ENCODE measurements at regions not wholly inside any gene's neighbourhood (a gene's known extent, or its start where the extent isn't known, plus 50 kb on each side); places are given as distances from the start of the nearest gene placed in this dataset.

- TF ChIP-seq CTCF (IDR thresholded peaks at IDR 0.05), result peak in 3 of 5 experiments; percentile 15 to 36 (median 15)
- no peak for TF ChIP-seq EP300 (IDR thresholded peaks at IDR 0.05; ENCODE audit: low read depth)
- intact Hi-C loops (cut with DNase I; ENCODE audit: low total_unique reads), result no loop called here
- WGBS, 2 donors (ENCODE audit: low coverage in 1 of 2), result 10 to 14% methylated on average over 2 of the region's 2 CpGs
- no peaks in the 10 kb centered on the region for H3K9me3 ChIP-seq
- H3K36me3 ChIP-seq, result no peaks in the 10 kb centered on the region
- in situ Hi-C loops (cut with MboI; ENCODE audit: low pct_ligation_motif_present in 1 of 4, low pct_unique_long_range_greater_than_20kb in 1 of 4, low sequenced_read_pairs in 3 of 4), result no loop called here
- H3K4me3 ChIP-seq, result no peak overlapping the region
- H3K27me3 ChIP-seq, result no peaks in the 10 kb centered on the region
- peaks cover 0 to 3% (median 0%) of the 10 kb centered on the region in 4 donors for H3K4me1 ChIP-seq
- DNase-seq, result no peak
- H3K27ac ChIP-seq, result no peak overlapping the region
Observed at GRCh38 chr6:75546381-75546780, 52.8 kb upstream of the FILIP1 start.

- peaks cover 0 to 3% (median 0%) of the 10 kb centered on the region in 4 donors for H3K4me1 ChIP-seq
- H3K27me3 ChIP-seq, result no peaks in the 10 kb centered on the region
- no peaks in the 10 kb centered on the region for H3K36me3 ChIP-seq
- in situ Hi-C loops (cut with MboI; ENCODE audit: low pct_ligation_motif_present in 1 of 4, low pct_unique_long_range_greater_than_20kb in 1 of 4, low sequenced_read_pairs in 3 of 4), result no loop called here
- no peak overlapping the region for H3K27ac ChIP-seq
- H3K9me3 ChIP-seq, result no peaks in the 10 kb centered on the region
- TF ChIP-seq POLR2AphosphoS5 (IDR thresholded peaks at IDR 0.05), result no peak
- no peak for TF ChIP-seq POLR2A (IDR thresholded peaks at IDR 0.05)
- TF ChIP-seq CTCF (IDR thresholded peaks at IDR 0.05), result no peak
- TF ChIP-seq EP300 (IDR thresholded peaks at IDR 0.05; ENCODE audit: low read depth), result no peak
- intact Hi-C loops (cut with DNase I; ENCODE audit: low total_unique reads), result no loop called here
- H3K4me3 ChIP-seq, result no peak overlapping the region
- no peak for DNase-seq
Observed at GRCh38 chr6:75550544-75551167, 51.0 kb upstream of the SENP6 start.

DNA sequence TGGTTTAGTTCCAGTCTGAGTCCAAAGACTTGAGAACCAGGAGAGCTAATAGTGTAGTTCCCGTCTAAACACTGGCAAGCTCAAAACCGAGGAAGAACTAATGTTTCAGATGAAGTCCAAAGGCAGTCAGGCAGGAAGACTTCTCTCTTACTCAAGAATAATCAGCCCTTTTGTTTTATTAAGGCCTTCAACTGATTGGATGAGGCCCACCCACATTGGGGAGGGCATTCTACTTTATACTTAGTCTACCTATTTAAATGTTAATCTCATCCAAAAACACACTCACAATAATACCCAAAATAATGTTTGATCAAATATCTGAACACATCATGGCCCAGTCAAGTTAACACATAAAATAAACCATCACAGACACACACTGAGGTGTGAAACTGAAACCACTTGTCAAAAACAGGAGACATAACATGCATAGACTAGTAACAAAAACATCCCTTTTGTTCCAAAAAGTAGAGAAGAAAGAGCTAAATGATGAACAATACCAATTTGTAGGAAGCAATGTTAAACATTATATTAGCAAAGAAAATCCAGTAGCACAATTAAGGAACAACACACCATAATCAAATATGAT lies 50.2 kb upstream of the SENP6 start:
- H3K9me3 ChIP-seq, result no peaks in the 10 kb centered on the region
- no peaks in the 10 kb centered on the region for H3K4me1 ChIP-seq
- no peak for DNase-seq
- TF ChIP-seq POLR2A (IDR thresholded peaks at IDR 0.05) (no peak), CTCF (IDR thresholded peaks at IDR 0.05) (no peak), POLR2AphosphoS5 (IDR thresholded peaks at IDR 0.05) (no peak), EP300 (IDR thresholded peaks at IDR 0.05; ENCODE audit: low read depth) (no peak)
- H3K27me3 ChIP-seq, result no peaks in the 10 kb centered on the region
- in situ Hi-C loops (cut with MboI; ENCODE audit: low pct_ligation_motif_present in 1 of 4, low pct_unique_long_range_greater_than_20kb in 1 of 4, low sequenced_read_pairs in 3 of 4) (no loop called here), intact Hi-C loops (cut with DNase I; ENCODE audit: low total_unique reads) (no loop called here)
- H3K36me3 ChIP-seq, result no peaks in the 10 kb centered on the region
- WGBS, 2 donors (ENCODE audit: low coverage in 1 of 2), result 84 to 100% methylated on average over 2 of the region's 2 CpGs
- no peak overlapping the region for H3K4me3 ChIP-seq
- H3K27ac ChIP-seq, result no peak overlapping the region

Measured in transverse colon (tissue), 4 donors.